Activated naive CD4-positive, alpha-beta T cell treated with anti-CD3 and anti-CD28 coated beads, Interleukin-2, amount 50 U/mL, for 72 hours (primary cell): ENCODE measurements at regions not wholly inside any gene's neighbourhood (a gene's known extent, or its start where the extent isn't known, plus 50 kb on each side); places are given as distances from the start of the nearest gene placed in this dataset.
"Not testable (repeated sequence)": the region's sequence is repeated elsewhere in the genome, so short reads cannot be mapped to it uniquely, and the experiment has no call there.

Experiments used
- ATAC-seq, 2 donors: fragments of 150-1000 bp; cut with Tn5 transposase; 2 replicates each; pipeline ENCODE4 v1.10.0; 2021; ENCODE audit warnings: mild to moderate bottlenecking in 2 of 2, moderate library complexity in 2 of 2
- DNase-seq, 2 donors: peaks; one replicate each; pipeline ENCODE4 v3.0.0; 2021 to 2022; ENCODE audit warnings: low spot score in 2 of 2
- H3K27ac Mint-ChIP-seq, 2 donors: one replicate each; pipeline ENCODE4 v1.8.0; 2022; ENCODE audit warnings: mild to moderate bottlenecking in 2 of 2, mixed read lengths in 2 of 2
- H3K36me3 Mint-ChIP-seq, 2 donors: one replicate each; pipeline ENCODE4 v1.8.0; 2022; ENCODE audit warnings: mixed read lengths in 2 of 2
- H3K9me3 Mint-ChIP-seq, 2 donors: one replicate each; pipeline ENCODE4 v1.8.0; 2022; ENCODE audit warnings: mixed read lengths in 2 of 2

GRCh38 chr9:65430221-65430620 lies 145.2 kb upstream of the FOXD4L5 start:
- ATAC-seq, result no peak
- no peak for DNase-seq
- peaks cover 28 to 31% of the 10 kb centered on the region in 2 donors for H3K9me3 Mint-ChIP-seq
- H3K27ac Mint-ChIP-seq, result no peak overlapping the region
- peaks cover 27 to 31% of the 10 kb centered on the region in 2 donors for H3K36me3 Mint-ChIP-seq

GRCh38 chr9:65427361-65427760 lies 142.4 kb upstream of the FOXD4L5 start:
- H3K27ac Mint-ChIP-seq, DNase-seq, ATAC-seq: not testable (repeated sequence)
- Mint-ChIP-seq H3K9me3 (peaks cover 23 to 29% of the 10 kb centered on the region in 2 donors), H3K36me3 (peaks cover 28 to 29% of the 10 kb centered on the region in 2 donors)

- Mint-ChIP-seq H3K36me3 (peaks cover 24 to 26% of the 10 kb centered on the region in 2 donors), H3K9me3 (peaks cover 20 to 26% of the 10 kb centered on the region in 2 donors)
- H3K27ac Mint-ChIP-seq, DNase-seq, ATAC-seq: not testable (repeated sequence)
Observed at GRCh38 chr9:65426813-65427212, 141.8 kb upstream of the FOXD4L5 start.

- ATAC-seq (no peak), DNase-seq (no peak)
- Mint-ChIP-seq H3K36me3 (peaks cover 21 to 28% of the 10 kb centered on the region in 2 donors), H3K27ac (no peak overlapping the region), H3K9me3 (peaks cover 25 to 28% of the 10 kb centered on the region in 2 donors)
Observed at GRCh38 chr9:65426231-65426630, 141.2 kb upstream of the FOXD4L5 start.

GRCh38 chr9:65425183-65425582 lies 140.2 kb upstream of the FOXD4L5 start:
- ATAC-seq, H3K27ac Mint-ChIP-seq, DNase-seq: not testable (repeated sequence)
- H3K36me3 Mint-ChIP-seq, result peaks cover 21 to 29% of the 10 kb centered on the region in 2 donors
- H3K9me3 Mint-ChIP-seq, result peaks cover 25 to 31% of the 10 kb centered on the region in 2 donors

- H3K27ac Mint-ChIP-seq, ATAC-seq, DNase-seq: not testable (repeated sequence)
- H3K9me3 Mint-ChIP-seq, result peaks cover 27 to 34% of the 10 kb centered on the region in 2 donors
- peaks cover 23 to 31% of the 10 kb centered on the region in 2 donors for H3K36me3 Mint-ChIP-seq
Observed at GRCh38 chr9:65424437-65424984, 139.5 kb upstream of the FOXD4L5 start.

GRCh38 chr9:65423691-65424436 lies 138.9 kb upstream of the FOXD4L5 start:
- Mint-ChIP-seq H3K9me3 (peaks cover 33 to 39% of the 10 kb centered on the region in 2 donors), H3K36me3 (peaks cover 29 to 38% of the 10 kb centered on the region in 2 donors)
- H3K27ac Mint-ChIP-seq, ATAC-seq, DNase-seq: not testable (repeated sequence)

GRCh38 chr9:65422966-65423690 lies 138.1 kb upstream of the FOXD4L5 start:
- not testable (repeated sequence) for DNase-seq, ATAC-seq, H3K27ac Mint-ChIP-seq
- peaks cover 38 to 41% of the 10 kb centered on the region in 2 donors for H3K9me3 Mint-ChIP-seq
- peaks cover 29 to 41% of the 10 kb centered on the region in 2 donors for H3K36me3 Mint-ChIP-seq

GRCh38 chr9:65421486-65421885 lies 136.5 kb upstream of the FOXD4L5 start:
- Mint-ChIP-seq H3K36me3 (peaks cover 29 to 46% of the 10 kb centered on the region in 2 donors), H3K9me3 (peaks cover 43% of the 10 kb centered on the region in 2 donors)
- not testable (repeated sequence) for H3K27ac Mint-ChIP-seq, ATAC-seq, DNase-seq

GRCh38 chr9:65420771-65421170 lies 135.8 kb upstream of the FOXD4L5 start:
- peaks cover 25 to 42% of the 10 kb centered on the region in 2 donors for H3K36me3 Mint-ChIP-seq
- no peak for DNase-seq
- H3K9me3 Mint-ChIP-seq, result peaks cover 39 to 42% of the 10 kb centered on the region in 2 donors
- H3K27ac Mint-ChIP-seq, result no peak overlapping the region
- ATAC-seq, result no peak

- H3K9me3 Mint-ChIP-seq, result peaks cover 33 to 40% of the 10 kb centered on the region in 2 donors
- H3K36me3 Mint-ChIP-seq, result peaks cover 18 to 42% of the 10 kb centered on the region in 2 donors
- not testable (repeated sequence) for H3K27ac Mint-ChIP-seq, ATAC-seq, DNase-seq
Observed at GRCh38 chr9:65418966-65419365, 134.0 kb upstream of the FOXD4L5 start.

- ATAC-seq, DNase-seq, H3K27ac Mint-ChIP-seq: not testable (repeated sequence)
- peaks cover 36 to 41% of the 10 kb centered on the region in 2 donors for H3K9me3 Mint-ChIP-seq
- H3K36me3 Mint-ChIP-seq, result peaks cover 15 to 45% of the 10 kb centered on the region in 2 donors
Observed at GRCh38 chr9:65416948-65417347, 131.9 kb upstream of the FOXD4L5 start.

GRCh38 chr9:65414249-65414648 lies 129.2 kb upstream of the FOXD4L5 start:
- Mint-ChIP-seq H3K9me3 (peaks cover 35 to 36% of the 10 kb centered on the region in 2 donors), H3K36me3 (peaks cover 22 to 52% of the 10 kb centered on the region in 2 donors)
- ATAC-seq, H3K27ac Mint-ChIP-seq, DNase-seq: not testable (repeated sequence)

- Mint-ChIP-seq H3K9me3 (peaks cover 31 to 34% of the 10 kb centered on the region in 2 donors), H3K36me3 (peaks cover 19 to 45% of the 10 kb centered on the region in 2 donors)
- H3K27ac Mint-ChIP-seq, ATAC-seq, DNase-seq: not testable (repeated sequence)
Observed at GRCh38 chr9:65413371-65413770, 128.4 kb upstream of the FOXD4L5 start.

GRCh38 chr9:65411901-65412300 lies 126.9 kb upstream of the FOXD4L5 start:
- Mint-ChIP-seq H3K9me3 (peaks cover 33 to 40% of the 10 kb centered on the region in 2 donors), H3K27ac (no peak overlapping the region), H3K36me3 (peaks cover 29 to 46% of the 10 kb centered on the region in 2 donors)
- no peak for DNase-seq
- ATAC-seq, result no peak

- Mint-ChIP-seq H3K27ac (no peak overlapping the region), H3K9me3 (peaks cover 33 to 40% of the 10 kb centered on the region in 2 donors), H3K36me3 (peaks cover 29 to 46% of the 10 kb centered on the region in 2 donors)
- no peak for DNase-seq
- ATAC-seq, result no peak
Observed at GRCh38 chr9:65411336-65411735, 126.3 kb upstream of the FOXD4L5 start.
